D721Med (cell line): ENCODE measurements at regions not wholly inside any gene's neighbourhood (a gene's known extent, or its start where the extent isn't known, plus 50 kb on each side); places are given as distances from the start of the nearest gene placed in this dataset.

Source experiments
- DNase-seq: peaks from one replicate; pipeline ENCODE4 v3.0.0; 2011; ENCODE audit warnings: low spot score; ENCODE audit not compliant: insufficient read length
- FAIRE-seq: peaks from 2 replicates; lab custom pipeline; 2011; peaks lifted over from hg19 to GRCh38; lab: Jason Lieb, UNC
- TF ChIP-seq, protein P1 (sequence below): IDR thresholded peaks from 2 replicates; pipeline ENCODE4 v1.5.1; 2012; ENCODE audit warnings: mild to moderate bottlenecking, control low read depth; ENCODE audit not compliant: insufficient read depth; ENCODE audit errors: missing control alignments

- FAIRE-seq (no peak), DNase-seq (no peak)
- TF ChIP-seq, protein P1, sequence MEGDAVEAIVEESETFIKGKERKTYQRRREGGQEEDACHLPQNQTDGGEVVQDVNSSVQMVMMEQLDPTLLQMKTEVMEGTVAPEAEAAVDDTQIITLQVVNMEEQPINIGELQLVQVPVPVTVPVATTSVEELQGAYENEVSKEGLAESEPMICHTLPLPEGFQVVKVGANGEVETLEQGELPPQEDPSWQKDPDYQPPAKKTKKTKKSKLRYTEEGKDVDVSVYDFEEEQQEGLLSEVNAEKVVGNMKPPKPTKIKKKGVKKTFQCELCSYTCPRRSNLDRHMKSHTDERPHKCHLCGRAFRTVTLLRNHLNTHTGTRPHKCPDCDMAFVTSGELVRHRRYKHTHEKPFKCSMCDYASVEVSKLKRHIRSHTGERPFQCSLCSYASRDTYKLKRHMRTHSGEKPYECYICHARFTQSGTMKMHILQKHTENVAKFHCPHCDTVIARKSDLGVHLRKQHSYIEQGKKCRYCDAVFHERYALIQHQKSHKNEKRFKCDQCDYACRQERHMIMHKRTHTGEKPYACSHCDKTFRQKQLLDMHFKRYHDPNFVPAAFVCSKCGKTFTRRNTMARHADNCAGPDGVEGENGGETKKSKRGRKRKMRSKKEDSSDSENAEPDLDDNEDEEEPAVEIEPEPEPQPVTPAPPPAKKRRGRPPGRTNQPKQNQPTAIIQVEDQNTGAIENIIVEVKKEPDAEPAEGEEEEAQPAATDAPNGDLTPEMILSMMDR: no peak
Measured at GRCh38 chr14:61125041-61125866, 144.2 kb downstream of the SLC38A6 start.

DNA sequence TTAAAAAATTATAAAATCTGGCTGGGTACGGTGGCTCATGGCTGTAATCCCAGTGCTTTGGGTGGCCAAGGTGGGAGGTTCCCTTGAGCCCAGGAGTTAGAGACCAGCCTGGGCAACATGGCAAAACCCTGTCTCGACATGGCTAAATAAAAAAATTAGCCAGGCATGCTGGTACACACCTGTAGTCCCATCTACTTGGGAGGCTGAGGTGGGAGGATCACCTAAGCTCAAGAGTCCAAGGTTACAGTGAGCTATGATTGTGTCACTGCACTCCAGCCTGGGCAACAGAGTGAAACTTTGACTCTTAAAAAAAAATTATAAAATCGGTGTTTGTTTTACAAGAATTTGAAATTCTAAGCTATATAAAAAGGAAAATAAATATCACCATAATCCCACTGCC, 141.8 kb downstream of the SLC38A6 start:
- FAIRE-seq (no peak), DNase-seq (no peak)
- TF ChIP-seq, protein P1: no peak

GRCh38 chr14:61121355-61121787, 140.3 kb downstream of the SLC38A6 start:
- DNase-seq (no peak), FAIRE-seq (no peak)
- TF ChIP-seq, protein P1: no peak

GRCh38 chr14:61120576-61120975, 139.5 kb downstream of the SLC38A6 start:
- no peak for FAIRE-seq
- no peak for DNase-seq

DNA sequence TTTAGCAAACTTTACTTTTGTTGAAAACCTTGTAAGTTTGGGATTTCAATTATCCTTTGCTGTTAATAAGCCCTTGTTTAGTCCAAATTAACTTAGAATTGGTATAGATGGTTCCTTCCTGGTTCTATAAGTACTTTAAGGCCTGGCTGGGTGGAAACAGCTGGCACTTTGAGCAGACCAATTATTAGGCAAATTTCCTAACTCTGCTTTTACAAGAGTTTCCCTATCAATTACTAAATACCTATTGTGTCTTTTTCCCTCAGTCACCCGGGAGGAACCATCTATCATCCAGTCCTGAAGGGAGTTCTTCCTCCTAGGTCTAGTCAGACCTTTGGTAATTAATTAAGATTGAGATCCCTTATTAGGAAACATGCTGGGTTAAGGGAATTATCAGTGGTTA, 138.0 kb downstream of the SLC38A6 start:
- TF ChIP-seq, protein P1: no peak
- no peak for FAIRE-seq

More at GRCh38 chr14:61120576-61120975, 139.5 kb downstream of the SLC38A6 start:
- TF ChIP-seq, protein P1: no peak

GRCh38 chr14:61116369-61116768, 135.3 kb downstream of the SLC38A6 start:
- no peak for FAIRE-seq
- TF ChIP-seq, protein P1: no peak
- no peak for DNase-seq

More for the DNA sequence above, 138.0 kb downstream of the SLC38A6 start:
- no peak for DNase-seq
